ENCODE measurements at regions not wholly inside any gene's neighbourhood (a gene's known extent, or its start where the extent isn't known, plus 50 kb on each side); places are given as distances from the start of the nearest gene placed in this dataset.

- TF ChIP-seq, protein P1, sequence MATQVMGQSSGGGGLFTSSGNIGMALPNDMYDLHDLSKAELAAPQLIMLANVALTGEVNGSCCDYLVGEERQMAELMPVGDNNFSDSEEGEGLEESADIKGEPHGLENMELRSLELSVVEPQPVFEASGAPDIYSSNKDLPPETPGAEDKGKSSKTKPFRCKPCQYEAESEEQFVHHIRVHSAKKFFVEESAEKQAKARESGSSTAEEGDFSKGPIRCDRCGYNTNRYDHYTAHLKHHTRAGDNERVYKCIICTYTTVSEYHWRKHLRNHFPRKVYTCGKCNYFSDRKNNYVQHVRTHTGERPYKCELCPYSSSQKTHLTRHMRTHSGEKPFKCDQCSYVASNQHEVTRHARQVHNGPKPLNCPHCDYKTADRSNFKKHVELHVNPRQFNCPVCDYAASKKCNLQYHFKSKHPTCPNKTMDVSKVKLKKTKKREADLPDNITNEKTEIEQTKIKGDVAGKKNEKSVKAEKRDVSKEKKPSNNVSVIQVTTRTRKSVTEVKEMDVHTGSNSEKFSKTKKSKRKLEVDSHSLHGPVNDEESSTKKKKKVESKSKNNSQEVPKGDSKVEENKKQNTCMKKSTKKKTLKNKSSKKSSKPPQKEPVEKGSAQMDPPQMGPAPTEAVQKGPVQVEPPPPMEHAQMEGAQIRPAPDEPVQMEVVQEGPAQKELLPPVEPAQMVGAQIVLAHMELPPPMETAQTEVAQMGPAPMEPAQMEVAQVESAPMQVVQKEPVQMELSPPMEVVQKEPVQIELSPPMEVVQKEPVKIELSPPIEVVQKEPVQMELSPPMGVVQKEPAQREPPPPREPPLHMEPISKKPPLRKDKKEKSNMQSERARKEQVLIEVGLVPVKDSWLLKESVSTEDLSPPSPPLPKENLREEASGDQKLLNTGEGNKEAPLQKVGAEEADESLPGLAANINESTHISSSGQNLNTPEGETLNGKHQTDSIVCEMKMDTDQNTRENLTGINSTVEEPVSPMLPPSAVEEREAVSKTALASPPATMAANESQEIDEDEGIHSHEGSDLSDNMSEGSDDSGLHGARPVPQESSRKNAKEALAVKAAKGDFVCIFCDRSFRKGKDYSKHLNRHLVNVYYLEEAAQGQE (IDR thresholded peaks at IDR 0.05; ENCODE audit: low read depth), result no peak
- TF ChIP-seq CREB1 (IDR thresholded peaks at IDR 0.05; ENCODE audit: low read depth) (no peak), ZBTB7A (IDR thresholded peaks at IDR 0.05; ENCODE audit: low read depth) (no peak), TCF12 (IDR thresholded peaks at IDR 0.05; ENCODE audit: low read depth) (no peak), NFIC (IDR thresholded peaks at IDR 0.05) (no peak), CEBPB (IDR thresholded peaks at IDR 0.05) (no peak), RAD21 (IDR thresholded peaks at IDR 0.05; ENCODE audit: low read depth) (no peak), EGR1 (IDR thresholded peaks at IDR 0.05) (no peak), TEAD4 (IDR thresholded peaks at IDR 0.05) (no peak), FOXM1 (IDR thresholded peaks at IDR 0.05; ENCODE audit: borderline replicate concordance, low read depth) (no peak), TAF1 (IDR thresholded peaks at IDR 0.05; ENCODE audit: low read depth) (no peak), MAX (IDR thresholded peaks at IDR 0.05) (no peak)
- TF ChIP-seq, protein P2, sequence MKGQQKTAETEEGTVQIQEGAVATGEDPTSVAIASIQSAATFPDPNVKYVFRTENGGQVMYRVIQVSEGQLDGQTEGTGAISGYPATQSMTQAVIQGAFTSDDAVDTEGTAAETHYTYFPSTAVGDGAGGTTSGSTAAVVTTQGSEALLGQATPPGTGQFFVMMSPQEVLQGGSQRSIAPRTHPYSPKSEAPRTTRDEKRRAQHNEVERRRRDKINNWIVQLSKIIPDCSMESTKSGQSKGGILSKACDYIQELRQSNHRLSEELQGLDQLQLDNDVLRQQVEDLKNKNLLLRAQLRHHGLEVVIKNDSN (IDR thresholded peaks at IDR 0.05), result no peak
These were observed 187.5 kb upstream of the PLXNA2 start for GRCh38 chr1:208431721-208432120.

DNA sequence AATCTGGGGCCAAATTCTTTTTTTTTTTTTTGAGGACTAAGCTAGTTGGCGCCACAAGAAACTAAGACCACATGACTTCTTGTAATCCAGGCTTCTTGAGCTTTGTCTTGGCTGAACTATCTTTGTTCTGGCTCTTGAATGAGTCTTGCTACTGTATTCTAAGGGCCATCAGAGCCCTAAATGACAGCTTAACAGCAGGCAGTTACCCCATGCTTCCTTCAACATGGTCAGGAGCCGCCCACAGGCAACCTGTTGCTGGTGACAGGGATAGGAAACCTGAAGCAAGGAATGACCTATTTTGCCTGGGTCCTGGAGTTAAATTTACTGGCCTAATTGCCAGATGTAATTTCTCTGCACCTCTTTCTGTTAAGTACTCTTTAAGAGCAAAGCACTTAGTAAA is 188.2 kb upstream of the PLXNA2 start:
- TF ChIP-seq YY1 (IDR thresholded peaks at IDR 0.05; ENCODE audit: low read depth) (no peak), TAF1 (IDR thresholded peaks at IDR 0.05; ENCODE audit: low read depth) (no peak), FOXM1 (IDR thresholded peaks at IDR 0.05; ENCODE audit: borderline replicate concordance, low read depth) (no peak), ZBTB7A (IDR thresholded peaks at IDR 0.05; ENCODE audit: low read depth) (no peak), TEAD4 (IDR thresholded peaks at IDR 0.05) (no peak), TCF12 (IDR thresholded peaks at IDR 0.05; ENCODE audit: low read depth) (no peak), EGR1 (IDR thresholded peaks at IDR 0.05) (no peak), CREB1 (IDR thresholded peaks at IDR 0.05; ENCODE audit: low read depth) (no peak), MAX (IDR thresholded peaks at IDR 0.05) (no peak), EP300 (IDR thresholded peaks at IDR 0.05; ENCODE audit: borderline replicate concordance) (no peak), CEBPB (IDR thresholded peaks at IDR 0.05) (no peak), RAD21 (IDR thresholded peaks at IDR 0.05; ENCODE audit: low read depth) (no peak), NFIC (IDR thresholded peaks at IDR 0.05) (no peak)
- TF ChIP-seq, protein P2 (IDR thresholded peaks at IDR 0.05), result no peak
- TF ChIP-seq, protein P1 (IDR thresholded peaks at IDR 0.05; ENCODE audit: low read depth), result no peak

GRCh38 chr1:208433086-208433485 is 188.9 kb upstream of the PLXNA2 start:
- TF ChIP-seq ZBTB7A (IDR thresholded peaks at IDR 0.05; ENCODE audit: low read depth) (no peak), CREB1 (IDR thresholded peaks at IDR 0.05; ENCODE audit: low read depth) (no peak), YY1 (IDR thresholded peaks at IDR 0.05; ENCODE audit: low read depth) (no peak), CEBPB (IDR thresholded peaks at IDR 0.05) (no peak), EP300 (IDR thresholded peaks at IDR 0.05; ENCODE audit: borderline replicate concordance) (no peak), EGR1 (IDR thresholded peaks at IDR 0.05) (no peak), RAD21 (IDR thresholded peaks at IDR 0.05; ENCODE audit: low read depth) (no peak), TAF1 (IDR thresholded peaks at IDR 0.05; ENCODE audit: low read depth) (no peak)
- TF ChIP-seq, protein P1 (IDR thresholded peaks at IDR 0.05; ENCODE audit: low read depth), result no peak

DNA sequence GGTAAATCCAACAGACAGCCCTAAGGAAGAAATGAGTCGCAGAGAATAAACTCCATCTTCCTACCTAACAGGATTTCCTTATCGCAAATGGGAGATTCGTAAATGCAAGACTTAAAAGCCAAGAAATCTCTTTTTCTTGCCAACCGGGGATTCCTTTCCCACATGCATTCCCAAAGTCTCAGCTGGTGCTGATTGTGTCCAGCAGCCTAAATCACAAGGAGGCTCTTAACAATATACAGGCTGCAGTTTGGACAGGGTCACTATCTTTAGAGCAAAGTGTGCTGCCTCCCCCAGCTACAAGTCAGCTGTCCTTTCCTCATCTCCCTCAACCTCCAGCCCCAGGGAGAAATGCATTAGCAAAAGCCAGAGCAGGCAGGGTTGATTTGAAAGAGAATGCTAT is 189.8 kb upstream of the PLXNA2 start:
- TF ChIP-seq CEBPB (IDR thresholded peaks at IDR 0.05) (no peak), FOXM1 (IDR thresholded peaks at IDR 0.05; ENCODE audit: borderline replicate concordance, low read depth) (no peak), CREB1 (IDR thresholded peaks at IDR 0.05; ENCODE audit: low read depth) (no peak), YY1 (IDR thresholded peaks at IDR 0.05; ENCODE audit: low read depth) (no peak), EP300 (IDR thresholded peaks at IDR 0.05; ENCODE audit: borderline replicate concordance) (no peak), TAF1 (IDR thresholded peaks at IDR 0.05; ENCODE audit: low read depth) (no peak), RAD21 (IDR thresholded peaks at IDR 0.05; ENCODE audit: low read depth) (no peak), NFIC (IDR thresholded peaks at IDR 0.05) (no peak), TCF12 (IDR thresholded peaks at IDR 0.05; ENCODE audit: low read depth) (no peak), ZBTB7A (IDR thresholded peaks at IDR 0.05; ENCODE audit: low read depth) (no peak), MAX (IDR thresholded peaks at IDR 0.05) (no peak), TEAD4 (IDR thresholded peaks at IDR 0.05) (no peak), EGR1 (IDR thresholded peaks at IDR 0.05) (no peak)
- TF ChIP-seq, protein P2 (IDR thresholded peaks at IDR 0.05), result no peak
- TF ChIP-seq, protein P1 (IDR thresholded peaks at IDR 0.05; ENCODE audit: low read depth), result no peak

Data from Ishikawa (cell line).